ENCODE measurements at regions not wholly inside any gene's neighbourhood (a gene's known extent, or its start where the extent isn't known, plus 50 kb on each side); places are given as distances from the start of the nearest gene placed in this dataset.

DNA sequence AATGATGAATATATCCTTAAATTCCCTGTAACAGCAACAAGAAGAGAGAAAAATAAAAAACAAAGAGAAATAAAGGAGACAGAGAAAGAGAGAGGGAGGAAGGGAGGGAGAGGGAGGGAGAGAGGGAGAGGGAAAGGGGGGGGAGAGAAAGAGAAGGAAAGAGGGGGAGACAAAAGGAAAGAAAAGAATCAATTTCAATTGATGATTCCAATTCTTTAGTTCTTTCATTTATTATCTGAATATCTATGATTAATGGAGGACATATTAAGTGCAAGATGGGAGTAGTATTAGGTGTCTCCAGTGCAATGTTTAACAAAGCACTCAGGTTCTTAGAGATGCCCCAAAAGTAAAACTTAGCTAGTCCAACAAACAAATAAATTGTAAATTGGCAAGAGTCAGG lies 97.2 kb upstream of the DPP10 start:
- H3K9ac ChIP-seq (ENCODE audit: low read depth in 1 of 2, low read length in 2 of 2): no peak overlapping the region
- no peaks in the 10 kb centered on the region for H3K9me3 ChIP-seq (ENCODE audit: control insufficient read depth in 4 of 4, low read length in 3 of 4)
- no peak for TF ChIP-seq FOXA2 (IDR thresholded peaks at IDR 0.05)
- no peak for TF ChIP-seq FOXA1 (IDR thresholded peaks at IDR 0.05)
- TF ChIP-seq EGR1 (IDR thresholded peaks at IDR 0.05; ENCODE audit: low read depth in 2 of 2): no peak
- no peak for TF ChIP-seq HNF4A (conservative IDR thresholded peaks at IDR 0.05)
- no peak for TF ChIP-seq TAF1 (conservative IDR thresholded peaks at IDR 0.05)
- no peak for TF ChIP-seq SP1 (IDR thresholded peaks at IDR 0.05)
- no peak for DNase-seq (ENCODE audit: low spot score)
- H3K4me3 ChIP-seq (ENCODE audit: low read depth in 1 of 3, low read length in 3 of 3): no peak overlapping the region
- H3K27ac ChIP-seq (ENCODE audit: low read depth in 1 of 2, low read length in 2 of 2): no peak overlapping the region
- H3K4me1 ChIP-seq (ENCODE audit: control insufficient read depth in 4 of 4, insufficient read depth in 4 of 4, low read length in 3 of 4): no peaks in the 10 kb centered on the region
- H3K27me3 ChIP-seq (ENCODE audit: control insufficient read depth in 4 of 4, insufficient read depth in 4 of 4, low read length in 3 of 4): no peaks in the 10 kb centered on the region
- H3K36me3 ChIP-seq (ENCODE audit: control insufficient read depth in 4 of 4, insufficient read depth in 3 of 4, low read depth in 1 of 4, low read length in 3 of 4): no peaks in the 10 kb centered on the region

DNA sequence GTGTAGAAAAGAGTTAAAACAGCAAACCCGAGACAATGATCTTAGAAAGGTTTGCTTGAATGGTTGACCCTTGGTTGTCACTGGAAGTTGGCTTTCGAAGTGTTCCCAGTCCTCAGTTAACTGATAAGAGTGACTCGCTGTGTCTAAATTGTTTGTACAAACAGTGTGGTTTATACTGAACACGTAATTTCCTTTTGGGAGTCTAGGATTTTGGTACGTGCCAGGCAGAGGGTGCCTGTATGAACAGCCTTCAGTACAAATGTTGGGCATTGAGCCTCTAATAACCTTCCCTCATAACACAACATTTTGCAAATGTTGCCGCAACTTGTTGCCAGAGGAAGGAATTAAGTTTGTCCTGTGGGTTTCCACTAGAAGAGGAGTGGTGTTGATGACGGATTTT lies 95.8 kb upstream of the DPP10 start:
- no peaks in the 10 kb centered on the region for H3K36me3 ChIP-seq (ENCODE audit: control insufficient read depth in 4 of 4, insufficient read depth in 3 of 4, low read depth in 1 of 4, low read length in 3 of 4)
- no peak for DNase-seq (ENCODE audit: low spot score)
- no peaks in the 10 kb centered on the region for H3K9me3 ChIP-seq (ENCODE audit: control insufficient read depth in 4 of 4, low read length in 3 of 4)
- no peaks in the 10 kb centered on the region for H3K27me3 ChIP-seq (ENCODE audit: control insufficient read depth in 4 of 4, insufficient read depth in 4 of 4, low read length in 3 of 4)
- 49% methylated on average over 7 of the region's 7 CpGs for WGBS
- no peak overlapping the region for H3K27ac ChIP-seq (ENCODE audit: low read depth in 1 of 2, low read length in 2 of 2)
- no peaks in the 10 kb centered on the region for H3K4me1 ChIP-seq (ENCODE audit: control insufficient read depth in 4 of 4, insufficient read depth in 4 of 4, low read length in 3 of 4)
- TF ChIP-seq YY1 (IDR thresholded peaks at IDR 0.05) (no peak), FOXA1 (IDR thresholded peaks at IDR 0.05) (no peak), HNF4A (conservative IDR thresholded peaks at IDR 0.05) (no peak), EGR1 (IDR thresholded peaks at IDR 0.05; ENCODE audit: low read depth in 2 of 2) (no peak), FOXA2 (IDR thresholded peaks at IDR 0.05) (no peak), JUND (IDR thresholded peaks at IDR 0.05) (no peak), SP1 (IDR thresholded peaks at IDR 0.05) (no peak), TAF1 (conservative IDR thresholded peaks at IDR 0.05) (no peak), HNF4G (IDR thresholded peaks at IDR 0.05) (no peak), NR2F2 (IDR thresholded peaks at IDR 0.05) (no peak), GABPA (IDR thresholded peaks at IDR 0.05 in 1 of 2, conservative IDR thresholded peaks at IDR 0.05 in 1 of 2) (no peak)
- TF ChIP-seq, protein P1, sequence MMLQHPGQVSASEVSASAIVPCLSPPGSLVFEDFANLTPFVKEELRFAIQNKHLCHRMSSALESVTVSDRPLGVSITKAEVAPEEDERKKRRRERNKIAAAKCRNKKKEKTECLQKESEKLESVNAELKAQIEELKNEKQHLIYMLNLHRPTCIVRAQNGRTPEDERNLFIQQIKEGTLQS (IDR thresholded peaks at IDR 0.05): no peak
- TF ChIP-seq, protein P2, sequence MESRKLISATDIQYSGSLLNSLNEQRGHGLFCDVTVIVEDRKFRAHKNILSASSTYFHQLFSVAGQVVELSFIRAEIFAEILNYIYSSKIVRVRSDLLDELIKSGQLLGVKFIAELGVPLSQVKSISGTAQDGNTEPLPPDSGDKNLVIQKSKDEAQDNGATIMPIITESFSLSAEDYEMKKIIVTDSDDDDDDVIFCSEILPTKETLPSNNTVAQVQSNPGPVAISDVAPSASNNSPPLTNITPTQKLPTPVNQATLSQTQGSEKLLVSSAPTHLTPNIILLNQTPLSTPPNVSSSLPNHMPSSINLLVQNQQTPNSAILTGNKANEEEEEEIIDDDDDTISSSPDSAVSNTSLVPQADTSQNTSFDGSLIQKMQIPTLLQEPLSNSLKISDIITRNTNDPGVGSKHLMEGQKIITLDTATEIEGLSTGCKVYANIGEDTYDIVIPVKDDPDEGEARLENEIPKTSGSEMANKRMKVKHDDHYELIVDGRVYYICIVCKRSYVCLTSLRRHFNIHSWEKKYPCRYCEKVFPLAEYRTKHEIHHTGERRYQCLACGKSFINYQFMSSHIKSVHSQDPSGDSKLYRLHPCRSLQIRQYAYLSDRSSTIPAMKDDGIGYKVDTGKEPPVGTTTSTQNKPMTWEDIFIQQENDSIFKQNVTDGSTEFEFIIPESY (IDR thresholded peaks at IDR 0.05): no peak
- H3K9ac ChIP-seq (ENCODE audit: low read depth in 1 of 2, low read length in 2 of 2): no peak overlapping the region
- H3K4me3 ChIP-seq (ENCODE audit: low read depth in 1 of 3, low read length in 3 of 3): no peak overlapping the region

DNA sequence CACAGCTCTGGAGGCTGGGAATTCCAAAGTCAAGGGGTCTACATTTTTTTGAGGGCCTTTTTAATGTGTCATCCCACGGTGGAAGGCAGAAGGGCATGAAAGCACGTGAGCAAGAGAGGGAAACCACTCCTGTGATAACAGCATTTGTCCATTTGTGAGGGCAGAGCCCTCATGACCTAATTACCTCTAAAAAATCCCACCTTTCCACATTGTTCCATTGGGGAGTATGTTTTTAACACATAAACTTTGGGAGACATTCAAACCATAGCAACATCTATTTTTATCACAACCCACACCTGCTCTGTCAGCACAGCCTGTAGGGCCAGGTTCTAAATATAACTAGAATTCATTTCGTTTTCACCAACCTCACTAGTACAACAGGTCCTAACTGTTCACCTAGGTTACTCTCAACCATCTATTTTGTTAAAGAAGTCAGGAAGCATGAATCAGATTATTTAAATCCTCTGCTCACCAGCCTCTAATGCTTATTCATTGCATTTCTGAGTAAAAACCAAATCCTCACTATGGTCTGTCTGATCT lies 92.2 kb upstream of the DPP10 start:
- no peaks in the 10 kb centered on the region for H3K36me3 ChIP-seq (ENCODE audit: control insufficient read depth in 4 of 4, insufficient read depth in 3 of 4, low read depth in 1 of 4, low read length in 3 of 4)

More for the DNA sequence above, 92.2 kb upstream of the DPP10 start:
- Histone ChIP-seq H3K4me3 (ENCODE audit: low read depth in 1 of 3, low read length in 3 of 3) (no peak overlapping the region), H3K9ac (ENCODE audit: low read depth in 1 of 2, low read length in 2 of 2) (no peak overlapping the region), H3K4me1 (ENCODE audit: control insufficient read depth in 4 of 4, insufficient read depth in 4 of 4, low read length in 3 of 4) (no peaks in the 10 kb centered on the region), H3K9me3 (ENCODE audit: control insufficient read depth in 4 of 4, low read length in 3 of 4) (no peaks in the 10 kb centered on the region), H3K27me3 (ENCODE audit: control insufficient read depth in 4 of 4, insufficient read depth in 4 of 4, low read length in 3 of 4) (no peaks in the 10 kb centered on the region), H3K27ac (ENCODE audit: low read depth in 1 of 2, low read length in 2 of 2) (no peak overlapping the region)
- WGBS: 54% methylated on average over 3 of the region's 3 CpGs
- TF ChIP-seq, protein P3, sequence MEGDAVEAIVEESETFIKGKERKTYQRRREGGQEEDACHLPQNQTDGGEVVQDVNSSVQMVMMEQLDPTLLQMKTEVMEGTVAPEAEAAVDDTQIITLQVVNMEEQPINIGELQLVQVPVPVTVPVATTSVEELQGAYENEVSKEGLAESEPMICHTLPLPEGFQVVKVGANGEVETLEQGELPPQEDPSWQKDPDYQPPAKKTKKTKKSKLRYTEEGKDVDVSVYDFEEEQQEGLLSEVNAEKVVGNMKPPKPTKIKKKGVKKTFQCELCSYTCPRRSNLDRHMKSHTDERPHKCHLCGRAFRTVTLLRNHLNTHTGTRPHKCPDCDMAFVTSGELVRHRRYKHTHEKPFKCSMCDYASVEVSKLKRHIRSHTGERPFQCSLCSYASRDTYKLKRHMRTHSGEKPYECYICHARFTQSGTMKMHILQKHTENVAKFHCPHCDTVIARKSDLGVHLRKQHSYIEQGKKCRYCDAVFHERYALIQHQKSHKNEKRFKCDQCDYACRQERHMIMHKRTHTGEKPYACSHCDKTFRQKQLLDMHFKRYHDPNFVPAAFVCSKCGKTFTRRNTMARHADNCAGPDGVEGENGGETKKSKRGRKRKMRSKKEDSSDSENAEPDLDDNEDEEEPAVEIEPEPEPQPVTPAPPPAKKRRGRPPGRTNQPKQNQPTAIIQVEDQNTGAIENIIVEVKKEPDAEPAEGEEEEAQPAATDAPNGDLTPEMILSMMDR (IDR thresholded peaks at IDR 0.05; ENCODE audit: low read depth, low read length, missing input control): no peak
- TF ChIP-seq NR2F2 (IDR thresholded peaks at IDR 0.05) (no peak), RAD21 (IDR thresholded peaks at IDR 0.05) (no peak), FOXA1 (IDR thresholded peaks at IDR 0.05) (no peak), EGR1 (IDR thresholded peaks at IDR 0.05; ENCODE audit: low read depth in 2 of 2) (no peak), GABPA (IDR thresholded peaks at IDR 0.05 in 1 of 2, conservative IDR thresholded peaks at IDR 0.05 in 1 of 2) (no peak), HNF4G (IDR thresholded peaks at IDR 0.05) (no peak), RXRA (IDR thresholded peaks at IDR 0.05) (no peak)
- TF ChIP-seq, protein P1 (IDR thresholded peaks at IDR 0.05): no peak
- DNase-seq (ENCODE audit: low spot score): no peak

All from liver (tissue), 8 donors.